Fibroblast of lung (primary cell): ENCODE measurements at regions not wholly inside any gene's neighbourhood (a gene's known extent, or its start where the extent isn't known, plus 50 kb on each side); places are given as distances from the start of the nearest gene placed in this dataset.

ENCODE experiments used
- DNase-seq, 2 donors: peaks; one replicate each; pipeline versions ENCODE4 v3.0.0 to v3.0.0-alpha.2; 2010; ENCODE audit warnings: low read depth in 2 of 2
- H2AFZ ChIP-seq: 2 replicates; pipeline ENCODE4 v1.5.1; 2012; ENCODE audit warnings: low read length, control low read depth, inconsistent platforms
- H3K27ac ChIP-seq: 2 replicates; pipeline ENCODE4 v1.5.1; 2011; ENCODE audit warnings: low read length, control low read depth; ENCODE audit not compliant: insufficient read depth
- H3K27me3 ChIP-seq: 2 replicates; pipeline ENCODE4 v1.5.1; 2011; ENCODE audit warnings: mild to moderate bottlenecking, low read length; ENCODE audit not compliant: control insufficient read depth, insufficient read depth
- H3K36me3 ChIP-seq: 2 replicates; pipeline ENCODE4 v1.5.1; 2011; ENCODE audit warnings: low read length; ENCODE audit not compliant: control insufficient read depth, insufficient read depth
- H3K4me1 ChIP-seq: 2 replicates; pipeline ENCODE4 v1.5.1; 2011; ENCODE audit warnings: low read length; ENCODE audit not compliant: control insufficient read depth, insufficient read depth; ENCODE audit errors: extremely low read depth
- H3K4me2 ChIP-seq: 2 replicates; pipeline ENCODE4 v1.5.1; 2011; ENCODE audit warnings: low read length, control low read depth; ENCODE audit not compliant: insufficient read depth; ENCODE audit errors: extremely low read depth
- H3K4me3 ChIP-seq, 4 experiments: fragments of 200-600 bp in 1 of 4; sonication (generic) in 1 of 4; replicated peaks in 1 of 4; 2 replicates each; pipeline ENCODE4 v1.5.1; 2011 to 2016; ENCODE audit warnings: low read length in 4 of 4, low read depth in 3 of 4, mild to moderate bottlenecking in 3 of 4, control low read depth in 2 of 4, inconsistent platforms in 1 of 4, mixed read lengths in 1 of 4; ENCODE audit not compliant: insufficient read depth in 1 of 4; ENCODE audit errors: control extremely low read depth in 1 of 4
- H3K79me2 ChIP-seq: 2 replicates; pipeline ENCODE4 v1.5.1; 2012; ENCODE audit warnings: mild to moderate bottlenecking, low read length, inconsistent platforms; ENCODE audit not compliant: control insufficient read depth, insufficient read depth
- H3K9ac ChIP-seq: 2 replicates; pipeline ENCODE4 v1.5.1; 2011; ENCODE audit warnings: mild to moderate bottlenecking, low read length, control low read depth; ENCODE audit not compliant: insufficient read depth
- H3K9me3 ChIP-seq: 2 replicates; pipeline ENCODE4 v1.5.1; 2012; ENCODE audit warnings: low read depth, low read length; ENCODE audit not compliant: control insufficient read depth, insufficient read depth
- H4K20me1 ChIP-seq: 2 replicates; pipeline ENCODE4 v1.5.1; 2011; ENCODE audit warnings: low read length; ENCODE audit not compliant: control insufficient read depth, insufficient read depth; ENCODE audit errors: extremely low read depth
- EZH2 ChIP-seq: IDR thresholded peaks from 2 replicates; pipeline ENCODE4 v1.5.1; 2012; ENCODE audit warnings: low read length, control low read depth, mild to moderate bottlenecking; ENCODE audit errors: missing control alignments
- TF ChIP-seq, protein P1 (sequence below), 2 donors: IDR thresholded peaks in 1 of 2; conservative IDR thresholded peaks in 1 of 2; 1 replicate in 1 of 2; 2 replicates in 1 of 2; pipeline ENCODE4 v1.5.1; 2011 to 2012; ENCODE audit warnings: low read length in 2 of 2, control low read depth in 1 of 2, inconsistent platforms in 1 of 2, low read depth in 1 of 2, mild to moderate bottlenecking in 1 of 2

DNA sequence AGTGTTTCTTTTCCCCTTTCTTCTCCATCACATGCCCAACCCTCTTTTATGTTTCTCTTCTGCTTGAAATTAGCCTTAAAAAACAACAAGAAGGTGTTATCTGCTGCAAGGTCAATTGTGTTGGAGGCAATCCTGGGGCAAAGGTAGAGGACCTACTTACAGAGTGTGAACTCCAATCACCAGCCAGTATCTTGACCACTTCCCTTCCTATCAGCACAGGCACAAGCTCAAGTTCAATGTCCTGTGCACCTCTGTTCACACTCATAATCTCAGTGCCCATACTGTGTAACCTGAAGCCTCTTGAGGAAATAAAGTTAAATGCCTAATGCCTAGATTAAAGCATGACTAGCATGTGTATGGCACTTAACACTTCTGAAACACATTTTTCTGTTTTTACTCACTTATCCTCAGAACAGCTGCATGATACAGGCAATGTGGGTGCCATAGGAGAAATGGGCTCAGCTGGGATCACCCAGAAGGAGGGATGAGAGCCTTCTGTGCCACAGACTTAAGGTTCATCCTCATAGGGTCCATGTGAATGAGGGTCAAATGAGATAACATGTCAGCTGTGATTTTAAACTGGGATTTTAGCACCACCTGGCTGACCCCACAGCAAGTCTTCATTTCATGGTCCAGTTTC, 701.5 kb downstream of the BCL11A start:
- Histone ChIP-seq H3K4me2 (no peak overlapping the region), H3K9ac (no peak overlapping the region), H3K4me1 (no peaks in the 10 kb centered on the region), H3K9me3 (no peaks in the 10 kb centered on the region), H2AFZ (no peak overlapping the region), H3K79me2 (no peaks in the 10 kb centered on the region), H3K27ac (no peak overlapping the region), H4K20me1 (no peaks in the 10 kb centered on the region), H3K36me3 (no peaks in the 10 kb centered on the region), H3K4me3 (no peak overlapping the region), H3K27me3 (no peaks in the 10 kb centered on the region)
- no peak for TF ChIP-seq EZH2
- TF ChIP-seq, protein P1, sequence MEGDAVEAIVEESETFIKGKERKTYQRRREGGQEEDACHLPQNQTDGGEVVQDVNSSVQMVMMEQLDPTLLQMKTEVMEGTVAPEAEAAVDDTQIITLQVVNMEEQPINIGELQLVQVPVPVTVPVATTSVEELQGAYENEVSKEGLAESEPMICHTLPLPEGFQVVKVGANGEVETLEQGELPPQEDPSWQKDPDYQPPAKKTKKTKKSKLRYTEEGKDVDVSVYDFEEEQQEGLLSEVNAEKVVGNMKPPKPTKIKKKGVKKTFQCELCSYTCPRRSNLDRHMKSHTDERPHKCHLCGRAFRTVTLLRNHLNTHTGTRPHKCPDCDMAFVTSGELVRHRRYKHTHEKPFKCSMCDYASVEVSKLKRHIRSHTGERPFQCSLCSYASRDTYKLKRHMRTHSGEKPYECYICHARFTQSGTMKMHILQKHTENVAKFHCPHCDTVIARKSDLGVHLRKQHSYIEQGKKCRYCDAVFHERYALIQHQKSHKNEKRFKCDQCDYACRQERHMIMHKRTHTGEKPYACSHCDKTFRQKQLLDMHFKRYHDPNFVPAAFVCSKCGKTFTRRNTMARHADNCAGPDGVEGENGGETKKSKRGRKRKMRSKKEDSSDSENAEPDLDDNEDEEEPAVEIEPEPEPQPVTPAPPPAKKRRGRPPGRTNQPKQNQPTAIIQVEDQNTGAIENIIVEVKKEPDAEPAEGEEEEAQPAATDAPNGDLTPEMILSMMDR (conservative IDR thresholded peaks at IDR 0.05 in 1 of 2, IDR thresholded peaks at IDR 0.05 in 1 of 2; ENCODE audit: low read depth in 1 of 2, low read length in 2 of 2): no peak
- no peak for DNase-seq

DNA sequence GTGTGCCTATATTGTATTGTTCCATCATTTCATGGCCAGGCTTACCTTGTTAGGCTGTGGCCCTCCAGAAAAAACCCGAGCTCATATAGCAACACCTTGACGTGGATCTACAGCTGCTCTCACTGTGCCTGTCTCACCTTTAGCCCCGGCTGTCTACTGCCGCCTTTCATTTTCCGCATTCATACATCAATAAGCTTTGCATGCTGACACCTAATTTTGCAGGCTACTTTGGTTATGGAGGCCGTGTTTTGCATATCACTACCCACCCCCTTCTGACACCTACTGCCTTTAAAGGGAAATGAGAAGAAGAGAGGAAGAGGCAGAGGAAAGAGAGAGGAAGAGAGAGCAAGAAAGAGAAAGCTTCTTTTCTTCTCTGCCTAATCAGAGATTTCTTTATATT, 702.9 kb downstream of the BCL11A start:
- no peak overlapping the region for H3K4me3 ChIP-seq
- TF ChIP-seq, protein P1 (conservative IDR thresholded peaks at IDR 0.05 in 1 of 2, IDR thresholded peaks at IDR 0.05 in 1 of 2; ENCODE audit: low read depth in 1 of 2, low read length in 2 of 2): no peak
- TF ChIP-seq EZH2: no peak
- H3K9me3 ChIP-seq: no peaks in the 10 kb centered on the region
- no peak overlapping the region for H3K4me2 ChIP-seq
- H4K20me1 ChIP-seq: no peaks in the 10 kb centered on the region
- H3K9ac ChIP-seq: no peak overlapping the region
- no peak for DNase-seq
- H3K36me3 ChIP-seq: no peaks in the 10 kb centered on the region
- no peak overlapping the region for H2AFZ ChIP-seq
- no peaks in the 10 kb centered on the region for H3K79me2 ChIP-seq
- H3K27me3 ChIP-seq: no peaks in the 10 kb centered on the region
- no peak overlapping the region for H3K27ac ChIP-seq
- H3K4me1 ChIP-seq: no peaks in the 10 kb centered on the region

DNA sequence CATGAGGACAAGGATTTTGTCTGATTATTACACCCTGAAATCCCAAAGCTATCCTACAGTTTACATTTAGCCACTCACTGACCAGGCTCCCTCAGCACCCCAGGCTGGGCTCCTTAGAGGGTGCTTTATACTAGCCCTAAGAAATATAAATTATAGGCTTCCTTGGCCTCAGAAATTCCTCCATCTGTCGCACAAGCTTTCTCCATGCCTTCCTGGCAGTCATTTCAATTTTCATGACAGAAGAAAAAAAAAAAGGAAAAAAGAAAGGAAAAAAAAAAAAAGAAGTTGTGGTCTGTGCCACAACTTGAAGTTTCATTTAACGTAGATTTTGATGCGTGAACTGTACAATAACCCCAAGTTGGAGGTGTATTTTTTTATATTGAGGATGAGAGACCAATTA, 719.5 kb downstream of the BCL11A start:
- H3K4me2 ChIP-seq: no peak overlapping the region
- H3K79me2 ChIP-seq: no peaks in the 10 kb centered on the region
- H4K20me1 ChIP-seq: no peaks in the 10 kb centered on the region
- no peaks in the 10 kb centered on the region for H3K4me1 ChIP-seq
- H3K27me3 ChIP-seq: no peaks in the 10 kb centered on the region
- no peak overlapping the region for H2AFZ ChIP-seq
- H3K4me3 ChIP-seq: no peak overlapping the region
- H3K9me3 ChIP-seq: no peaks in the 10 kb centered on the region
- H3K27ac ChIP-seq: no peak overlapping the region
- no peak for TF ChIP-seq EZH2
- TF ChIP-seq, protein P1 (conservative IDR thresholded peaks at IDR 0.05 in 1 of 2, IDR thresholded peaks at IDR 0.05 in 1 of 2; ENCODE audit: low read depth in 1 of 2, low read length in 2 of 2): no peak
- no peak overlapping the region for H3K9ac ChIP-seq
- DNase-seq: no peak
- H3K36me3 ChIP-seq: no peaks in the 10 kb centered on the region
